ENCODE measurements at regions not wholly inside any gene's neighbourhood (a gene's known extent, or its start where the extent isn't known, plus 50 kb on each side); places are given as distances from the start of the nearest gene placed in this dataset.

GRCh38 chr14:71780075-71780474 is 152.2 kb upstream of the RGS6 start:
- TF ChIP-seq CTCF (IDR thresholded peaks at IDR 0.05; ENCODE audit: borderline replicate concordance, extremely low read depth, low read length, poor library complexity, severe bottlenecking) (no peak), EZH2 (IDR thresholded peaks at IDR 0.05; ENCODE audit: borderline replicate concordance, low read depth, low read length, severe bottlenecking) (no peak)

Data from DND-41 (cell line).